SK-N-SH (cell line): ENCODE measurements at regions not wholly inside any gene's neighbourhood (a gene's known extent, or its start where the extent isn't known, plus 50 kb on each side); places are given as distances from the start of the nearest gene placed in this dataset.

ENCODE experiments used
- CTCF ChIA-PET: fragments of 300-600, 350-600 bp; formaldehyde crosslinking; extraction: SDS; loops from one replicate; lab custom pipeline; 2021; lab: Yijun Ruan, JAX
- POLR2A ChIA-PET: fragments of 350-600 bp; sonication (Branson Sonifier 250); formaldehyde crosslinking; extraction: SDS; loops from one replicate; lab custom pipeline; 2020; ENCODE audit warnings: antibody characterized with exemption, inconsistent platforms; lab: Yijun Ruan, JAX
- DNase-seq: peaks from one replicate; pipeline ENCODE4 v3.0.0; 2012
- H2AFZ ChIP-seq: fragments of 200-600 bp; sonication (generic); 2 replicates; pipeline ENCODE4 v1.8.1; 2016; ENCODE audit warnings: antibody characterized with exemption, mild to moderate bottlenecking, low read depth
- H3F3A ChIP-seq: fragments of 200-600 bp; sonication (generic); replicated peaks from 2 replicates; pipeline ENCODE3; 2016; ENCODE audit warnings: antibody characterized with exemption, mild to moderate bottlenecking; ENCODE audit not compliant: insufficient read depth
- H3K27ac ChIP-seq, 2 experiments: fragments of 200-500 bp in 1 of 2; fragments of 200-600 bp in 1 of 2; sonication (Bioruptor generic) in 1 of 2; sonication (generic), shearing (Covaris generic) in 1 of 2; 2 replicates each; pipeline versions ENCODE4 v1.5.1 to v1.6.1; 2014 to 2016; ENCODE audit warnings: low read depth in 2 of 2, inconsistent platforms in 1 of 2, low read length in 1 of 2, mild to moderate bottlenecking in 1 of 2, mixed read lengths in 1 of 2
- H3K27me3 ChIP-seq: fragments of 200-600 bp; sonication (generic), shearing (Covaris generic); 2 replicates; pipeline ENCODE4 v1.6.1; 2016; ENCODE audit warnings: mixed run types; ENCODE audit not compliant: insufficient read depth
- H3K36me3 ChIP-seq, 2 experiments: fragments of 200-500 bp in 1 of 2; fragments of 200-600 bp in 1 of 2; sonication (Bioruptor generic) in 1 of 2; sonication (generic) in 1 of 2; replicated peaks in 1 of 2; 2 replicates each; pipeline versions ENCODE3 to v1.5.1; 2014 to 2016; ENCODE audit warnings: low read length in 1 of 2, mild to moderate bottlenecking in 1 of 2; ENCODE audit not compliant: insufficient read depth in 2 of 2, control insufficient read depth in 1 of 2
- H3K4me1 ChIP-seq, 2 experiments: fragments of 200-500 bp in 1 of 2; fragments of 200-600 bp in 1 of 2; sonication (Bioruptor generic) in 1 of 2; sonication (generic), shearing (Covaris generic) in 1 of 2; 2 replicates each; pipeline versions ENCODE4 v1.5.1 to v1.6.1; 2014 to 2016; ENCODE audit warnings: low read depth in 1 of 2, low read length in 1 of 2, mixed run types in 1 of 2; ENCODE audit not compliant: insufficient read depth in 2 of 2, control insufficient read depth in 1 of 2
- H3K4me2 ChIP-seq: fragments of 200-600 bp; sonication (generic), shearing (Covaris generic); 2 replicates; pipeline ENCODE4 v1.6.1; 2017; ENCODE audit warnings: mixed run types
- H3K4me3 ChIP-seq, 2 experiments: fragments of 200-500 bp in 1 of 2; fragments of 200-600 bp in 1 of 2; sonication (Bioruptor generic) in 1 of 2; sonication (generic), shearing (Covaris generic) in 1 of 2; 2 replicates each; pipeline versions ENCODE4 v1.5.1 to v1.8.1; 2014 to 2016; ENCODE audit warnings: low read depth in 2 of 2, inconsistent platforms in 1 of 2, low read length in 1 of 2, mild to moderate bottlenecking in 1 of 2, mixed read lengths in 1 of 2, moderate library complexity in 1 of 2
- H3K79me2 ChIP-seq: fragments of 200-600 bp; sonication (generic); 2 replicates; pipeline ENCODE4 v1.8.1; 2017; ENCODE audit warnings: mild to moderate bottlenecking; ENCODE audit not compliant: insufficient read depth
- H3K9ac ChIP-seq: fragments of 200-600 bp; sonication (generic); 2 replicates; pipeline ENCODE4 v1.6.1; 2017; ENCODE audit warnings: mixed run types
- H3K9me2 ChIP-seq: fragments of 200-600 bp; sonication (generic); 2 replicates; pipeline ENCODE4 v1.6.1; 2017; ENCODE audit warnings: mixed run types
- H3K9me3 ChIP-seq: fragments of 200-600 bp; sonication (generic); 2 replicates; pipeline ENCODE4 v1.6.1; 2017; ENCODE audit warnings: mixed run types, mild to moderate bottlenecking, moderate library complexity
- H4K20me1 ChIP-seq: fragments of 200-600 bp; sonication (generic); 2 replicates; pipeline ENCODE4 v1.6.1; 2017; ENCODE audit warnings: mild to moderate bottlenecking, mixed run types; ENCODE audit not compliant: insufficient read depth
- EZH2phosphoT487 ChIP-seq: fragments of 200-600 bp; sonication (generic); IDR thresholded peaks from 2 replicates; pipeline ENCODE4 v1.6.1; 2017; ENCODE audit warnings: low read depth, mixed run types, mild to moderate bottlenecking, antibody characterized with exemption, moderate library complexity, borderline replicate concordance
- FOSL2 ChIP-seq: IDR thresholded peaks from 2 replicates; pipeline ENCODE4 v1.4.0; 2012; ENCODE audit warnings: low read depth, mild to moderate bottlenecking, moderate library complexity, borderline replicate concordance
- GABPA ChIP-seq: IDR thresholded peaks from 2 replicates; pipeline ENCODE4 v1.4.0; 2012; ENCODE audit warnings: low read depth, mild to moderate bottlenecking
- MXI1 ChIP-seq: IDR thresholded peaks from 2 replicates; pipeline ENCODE4 v1.6.1; 2012; ENCODE audit warnings: mild to moderate bottlenecking, low read depth, low read length, improper control_type of control experiment
- NFIC ChIP-seq: IDR thresholded peaks from 2 replicates; pipeline ENCODE4 v1.4.0; 2012; ENCODE audit warnings: borderline replicate concordance
- NRF1 ChIP-seq: IDR thresholded peaks from 2 replicates; pipeline ENCODE4 v1.6.1; 2012; ENCODE audit warnings: low read depth, mild to moderate bottlenecking, low read length
- RAD21 ChIP-seq: IDR thresholded peaks from 2 replicates; pipeline ENCODE4 v1.6.1; 2012; ENCODE audit warnings: mild to moderate bottlenecking, low read length
- RCOR1 ChIP-seq: fragments of 150-350 bp; IDR thresholded peaks from 2 replicates; pipeline ENCODE4 v1.6.1; 2017; ENCODE audit warnings: antibody characterized with exemption, low read length
- RFX5 ChIP-seq: IDR thresholded peaks from 2 replicates; pipeline ENCODE4 v1.6.1; 2012; ENCODE audit warnings: mild to moderate bottlenecking, improper control_type of control experiment, low read length
- TAF1 ChIP-seq: IDR thresholded peaks from 2 replicates; pipeline ENCODE4 v1.6.1; 2012; ENCODE audit warnings: low read depth, mild to moderate bottlenecking, low read length, moderate library complexity, borderline replicate concordance
- WGBS: methylation state at CpG from one replicate; pipeline ENCODE4 v1.1.6; 2017; ENCODE audit warnings: low lambda C conversion rate; 5-methylcytosine and 5-hydroxymethylcytosine counted together
- TF ChIP-seq, protein P1 (sequence below): IDR thresholded peaks from 2 replicates; pipeline ENCODE4; 2012
- TF ChIP-seq, protein P2 (sequence below): fragments of 150-350 bp; IDR thresholded peaks from 2 replicates; pipeline ENCODE4 v1.6.1; 2016; ENCODE audit warnings: mild to moderate bottlenecking, low read depth, low read length
- TF ChIP-seq, protein P3 (sequence below): IDR thresholded peaks from 2 replicates; pipeline ENCODE4 v1.6.1; 2012; ENCODE audit warnings: mild to moderate bottlenecking, low read depth, low read length, moderate library complexity
- TF ChIP-seq, protein P4 (sequence below): IDR thresholded peaks from 2 replicates; pipeline ENCODE4 v1.4.0; 2012; ENCODE audit warnings: low read depth
- TF ChIP-seq, protein P5 (sequence below): IDR thresholded peaks from 2 replicates; pipeline ENCODE4 v1.4.0; 2012; ENCODE audit warnings: low read depth, borderline replicate concordance
- TF ChIP-seq, protein P6 (sequence below): IDR thresholded peaks from 2 replicates; pipeline ENCODE4 v1.4.0; 2012; ENCODE audit warnings: low read depth, borderline replicate concordance

DNA sequence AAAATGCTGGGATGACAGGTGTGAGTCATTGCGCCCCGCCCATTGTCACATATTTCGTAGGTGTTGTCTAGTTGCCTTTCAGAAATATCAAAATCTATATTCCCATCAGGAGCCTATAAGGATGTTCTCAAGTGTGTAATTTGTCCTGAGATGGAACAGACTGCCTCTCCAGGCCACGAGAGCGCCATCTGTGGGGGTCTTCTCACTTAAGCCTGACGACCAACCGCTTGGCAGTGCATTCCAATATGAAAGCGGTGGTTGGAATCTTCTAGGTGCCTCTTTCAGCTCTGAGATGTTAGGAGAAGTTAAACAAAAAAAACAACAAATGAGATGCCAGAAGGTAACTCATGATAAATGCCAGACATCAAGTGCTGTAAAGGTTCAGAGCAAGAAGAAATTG, 488.5 kb downstream of the QKI start:
- WGBS, result 54% methylated on average over 8 of the region's 8 CpGs
- no peak for DNase-seq
- Histone ChIP-seq H3K27me3 (no peaks in the 10 kb centered on the region), H2AFZ (no peak overlapping the region), H3K4me2 (no peak overlapping the region), H3K36me3 (no peaks in the 10 kb centered on the region), H4K20me1 (no peaks in the 10 kb centered on the region), H3K9ac (no peak overlapping the region), H3F3A (no peaks in the 10 kb centered on the region), H3K9me3 (no peaks in the 10 kb centered on the region)
- CTCF ChIA-PET, result no interaction called here
- TF ChIP-seq NFIC (no peak), RAD21 (peak; percentile 12; the same call in 1 of the 2 replicates)
- TF ChIP-seq, all 33 proteins: peak for 1
- Histone ChIP-seq H3K4me1 (no peaks in the 10 kb centered on the region), H3K79me2 (no peaks in the 10 kb centered on the region), H3K27ac (no peak overlapping the region), H3K9me2 (no peaks in the 10 kb centered on the region), H3K4me3 (no peak overlapping the region)
- POLR2A ChIA-PET, result no interaction called here

DNA sequence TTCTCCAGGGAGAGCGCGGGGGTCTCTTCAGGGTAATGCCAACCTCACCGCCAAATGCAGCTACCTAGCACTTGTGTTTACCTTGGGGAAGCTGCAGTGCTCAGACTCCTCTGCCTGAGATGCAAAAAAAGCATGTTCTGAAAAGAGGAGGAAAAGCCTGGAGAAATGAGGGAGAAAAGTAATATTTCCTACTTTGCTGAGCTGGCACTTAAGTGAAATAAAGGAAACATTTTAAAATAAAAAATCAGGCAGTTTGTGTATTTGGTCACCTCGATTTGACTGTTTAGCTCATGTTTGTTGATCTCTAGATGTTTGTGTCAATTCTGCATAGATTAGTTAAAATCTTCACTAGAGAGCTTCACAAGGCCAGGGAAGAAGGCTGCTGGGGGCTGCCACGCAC, 487.2 kb downstream of the QKI start:
- H3K9me3 ChIP-seq, result no peaks in the 10 kb centered on the region
- H2AFZ ChIP-seq, result no peak overlapping the region
- H3K36me3 ChIP-seq, result no peaks in the 10 kb centered on the region
- H3K9me2 ChIP-seq, result no peaks in the 10 kb centered on the region
- H4K20me1 ChIP-seq, result no peaks in the 10 kb centered on the region
- 42% methylated on average over 5 of the region's 5 CpGs for WGBS
- TF ChIP-seq RAD21, result no peak
- TF ChIP-seq, protein P1, sequence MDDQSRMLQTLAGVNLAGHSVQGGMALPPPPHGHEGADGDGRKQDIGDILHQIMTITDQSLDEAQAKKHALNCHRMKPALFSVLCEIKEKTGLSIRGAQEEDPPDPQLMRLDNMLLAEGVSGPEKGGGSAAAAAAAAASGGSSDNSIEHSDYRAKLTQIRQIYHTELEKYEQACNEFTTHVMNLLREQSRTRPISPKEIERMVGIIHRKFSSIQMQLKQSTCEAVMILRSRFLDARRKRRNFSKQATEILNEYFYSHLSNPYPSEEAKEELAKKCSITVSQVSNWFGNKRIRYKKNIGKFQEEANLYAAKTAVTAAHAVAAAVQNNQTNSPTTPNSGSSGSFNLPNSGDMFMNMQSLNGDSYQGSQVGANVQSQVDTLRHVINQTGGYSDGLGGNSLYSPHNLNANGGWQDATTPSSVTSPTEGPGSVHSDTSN, result no peak
- TF ChIP-seq RCOR1, result no peak
- TF ChIP-seq, protein P2, sequence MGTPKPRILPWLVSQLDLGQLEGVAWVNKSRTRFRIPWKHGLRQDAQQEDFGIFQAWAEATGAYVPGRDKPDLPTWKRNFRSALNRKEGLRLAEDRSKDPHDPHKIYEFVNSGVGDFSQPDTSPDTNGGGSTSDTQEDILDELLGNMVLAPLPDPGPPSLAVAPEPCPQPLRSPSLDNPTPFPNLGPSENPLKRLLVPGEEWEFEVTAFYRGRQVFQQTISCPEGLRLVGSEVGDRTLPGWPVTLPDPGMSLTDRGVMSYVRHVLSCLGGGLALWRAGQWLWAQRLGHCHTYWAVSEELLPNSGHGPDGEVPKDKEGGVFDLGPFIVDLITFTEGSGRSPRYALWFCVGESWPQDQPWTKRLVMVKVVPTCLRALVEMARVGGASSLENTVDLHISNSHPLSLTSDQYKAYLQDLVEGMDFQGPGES, result no peak
- TF ChIP-seq FOSL2, result no peak
- TF ChIP-seq, protein P3, sequence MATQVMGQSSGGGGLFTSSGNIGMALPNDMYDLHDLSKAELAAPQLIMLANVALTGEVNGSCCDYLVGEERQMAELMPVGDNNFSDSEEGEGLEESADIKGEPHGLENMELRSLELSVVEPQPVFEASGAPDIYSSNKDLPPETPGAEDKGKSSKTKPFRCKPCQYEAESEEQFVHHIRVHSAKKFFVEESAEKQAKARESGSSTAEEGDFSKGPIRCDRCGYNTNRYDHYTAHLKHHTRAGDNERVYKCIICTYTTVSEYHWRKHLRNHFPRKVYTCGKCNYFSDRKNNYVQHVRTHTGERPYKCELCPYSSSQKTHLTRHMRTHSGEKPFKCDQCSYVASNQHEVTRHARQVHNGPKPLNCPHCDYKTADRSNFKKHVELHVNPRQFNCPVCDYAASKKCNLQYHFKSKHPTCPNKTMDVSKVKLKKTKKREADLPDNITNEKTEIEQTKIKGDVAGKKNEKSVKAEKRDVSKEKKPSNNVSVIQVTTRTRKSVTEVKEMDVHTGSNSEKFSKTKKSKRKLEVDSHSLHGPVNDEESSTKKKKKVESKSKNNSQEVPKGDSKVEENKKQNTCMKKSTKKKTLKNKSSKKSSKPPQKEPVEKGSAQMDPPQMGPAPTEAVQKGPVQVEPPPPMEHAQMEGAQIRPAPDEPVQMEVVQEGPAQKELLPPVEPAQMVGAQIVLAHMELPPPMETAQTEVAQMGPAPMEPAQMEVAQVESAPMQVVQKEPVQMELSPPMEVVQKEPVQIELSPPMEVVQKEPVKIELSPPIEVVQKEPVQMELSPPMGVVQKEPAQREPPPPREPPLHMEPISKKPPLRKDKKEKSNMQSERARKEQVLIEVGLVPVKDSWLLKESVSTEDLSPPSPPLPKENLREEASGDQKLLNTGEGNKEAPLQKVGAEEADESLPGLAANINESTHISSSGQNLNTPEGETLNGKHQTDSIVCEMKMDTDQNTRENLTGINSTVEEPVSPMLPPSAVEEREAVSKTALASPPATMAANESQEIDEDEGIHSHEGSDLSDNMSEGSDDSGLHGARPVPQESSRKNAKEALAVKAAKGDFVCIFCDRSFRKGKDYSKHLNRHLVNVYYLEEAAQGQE, result no peak
- no peak for TF ChIP-seq MXI1
- TF ChIP-seq, protein P4, sequence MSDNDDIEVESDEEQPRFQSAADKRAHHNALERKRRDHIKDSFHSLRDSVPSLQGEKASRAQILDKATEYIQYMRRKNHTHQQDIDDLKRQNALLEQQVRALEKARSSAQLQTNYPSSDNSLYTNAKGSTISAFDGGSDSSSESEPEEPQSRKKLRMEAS, result no peak
- no peak for TF ChIP-seq TAF1
- TF ChIP-seq RFX5, result no peak
- no peak for TF ChIP-seq EZH2phosphoT487
- no peak for TF ChIP-seq NRF1
- TF ChIP-seq, protein P5, sequence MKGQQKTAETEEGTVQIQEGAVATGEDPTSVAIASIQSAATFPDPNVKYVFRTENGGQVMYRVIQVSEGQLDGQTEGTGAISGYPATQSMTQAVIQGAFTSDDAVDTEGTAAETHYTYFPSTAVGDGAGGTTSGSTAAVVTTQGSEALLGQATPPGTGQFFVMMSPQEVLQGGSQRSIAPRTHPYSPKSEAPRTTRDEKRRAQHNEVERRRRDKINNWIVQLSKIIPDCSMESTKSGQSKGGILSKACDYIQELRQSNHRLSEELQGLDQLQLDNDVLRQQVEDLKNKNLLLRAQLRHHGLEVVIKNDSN, result no peak
- TF ChIP-seq, protein P6, sequence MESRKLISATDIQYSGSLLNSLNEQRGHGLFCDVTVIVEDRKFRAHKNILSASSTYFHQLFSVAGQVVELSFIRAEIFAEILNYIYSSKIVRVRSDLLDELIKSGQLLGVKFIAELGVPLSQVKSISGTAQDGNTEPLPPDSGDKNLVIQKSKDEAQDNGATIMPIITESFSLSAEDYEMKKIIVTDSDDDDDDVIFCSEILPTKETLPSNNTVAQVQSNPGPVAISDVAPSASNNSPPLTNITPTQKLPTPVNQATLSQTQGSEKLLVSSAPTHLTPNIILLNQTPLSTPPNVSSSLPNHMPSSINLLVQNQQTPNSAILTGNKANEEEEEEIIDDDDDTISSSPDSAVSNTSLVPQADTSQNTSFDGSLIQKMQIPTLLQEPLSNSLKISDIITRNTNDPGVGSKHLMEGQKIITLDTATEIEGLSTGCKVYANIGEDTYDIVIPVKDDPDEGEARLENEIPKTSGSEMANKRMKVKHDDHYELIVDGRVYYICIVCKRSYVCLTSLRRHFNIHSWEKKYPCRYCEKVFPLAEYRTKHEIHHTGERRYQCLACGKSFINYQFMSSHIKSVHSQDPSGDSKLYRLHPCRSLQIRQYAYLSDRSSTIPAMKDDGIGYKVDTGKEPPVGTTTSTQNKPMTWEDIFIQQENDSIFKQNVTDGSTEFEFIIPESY, result no peak
- TF ChIP-seq GABPA, result no peak
- no peak overlapping the region for H3K4me2 ChIP-seq
- H3K27ac ChIP-seq, result no peak overlapping the region
- no peak overlapping the region for H3K9ac ChIP-seq
- H3K79me2 ChIP-seq, result no peaks in the 10 kb centered on the region
- no peak for DNase-seq
- no peaks in the 10 kb centered on the region for H3F3A ChIP-seq
- H3K4me3 ChIP-seq, result no peak overlapping the region
- no peaks in the 10 kb centered on the region for H3K4me1 ChIP-seq
- ChIA-PET POLR2A (no interaction called here), CTCF (no interaction called here)
- H3K27me3 ChIP-seq, result no peaks in the 10 kb centered on the region
